ENCODE measurements at regions not wholly inside any gene's neighbourhood (a gene's known extent, or its start where the extent isn't known, plus 50 kb on each side); places are given as distances from the start of the nearest gene placed in this dataset.
A peak's percentile ranks its signal among the peaks of the same experiment; 100 is the strongest.

DNA sequence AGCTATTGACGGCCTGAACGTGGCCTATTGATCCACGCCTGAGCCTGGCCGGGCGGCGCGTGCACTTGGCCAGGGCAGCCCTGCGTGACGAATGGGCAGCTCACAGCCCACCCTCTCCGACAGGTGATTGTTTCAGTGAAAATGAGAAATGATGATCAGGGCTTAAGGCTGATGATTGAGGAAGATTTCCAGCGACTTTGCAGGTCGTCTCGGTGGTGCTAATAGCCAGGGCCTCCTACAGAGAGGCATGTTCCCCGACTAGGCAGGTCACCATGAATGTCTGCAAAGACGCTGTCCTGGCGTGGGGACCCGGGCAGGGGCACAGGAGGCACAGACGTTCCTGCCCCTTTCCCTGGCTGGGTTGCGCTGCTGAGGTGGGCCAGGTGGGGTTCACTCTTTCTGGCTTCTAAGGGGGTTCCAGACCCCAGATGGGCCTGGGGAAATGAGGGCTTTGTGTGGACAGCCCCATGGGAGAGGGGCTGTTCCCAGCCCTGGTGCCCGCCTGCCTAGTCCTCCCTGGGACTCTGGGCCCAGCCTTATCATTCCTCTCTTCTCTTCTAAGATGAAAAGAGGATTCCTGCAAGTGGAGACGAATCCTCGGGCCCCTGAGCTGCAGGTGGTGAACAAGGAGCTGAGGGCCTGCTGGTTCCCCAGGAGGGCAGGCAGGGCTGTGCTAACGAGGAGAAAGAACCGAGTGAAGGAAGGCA, 157.4 kb downstream of the KIF26A start:
- TF ChIP-seq, protein P1, sequence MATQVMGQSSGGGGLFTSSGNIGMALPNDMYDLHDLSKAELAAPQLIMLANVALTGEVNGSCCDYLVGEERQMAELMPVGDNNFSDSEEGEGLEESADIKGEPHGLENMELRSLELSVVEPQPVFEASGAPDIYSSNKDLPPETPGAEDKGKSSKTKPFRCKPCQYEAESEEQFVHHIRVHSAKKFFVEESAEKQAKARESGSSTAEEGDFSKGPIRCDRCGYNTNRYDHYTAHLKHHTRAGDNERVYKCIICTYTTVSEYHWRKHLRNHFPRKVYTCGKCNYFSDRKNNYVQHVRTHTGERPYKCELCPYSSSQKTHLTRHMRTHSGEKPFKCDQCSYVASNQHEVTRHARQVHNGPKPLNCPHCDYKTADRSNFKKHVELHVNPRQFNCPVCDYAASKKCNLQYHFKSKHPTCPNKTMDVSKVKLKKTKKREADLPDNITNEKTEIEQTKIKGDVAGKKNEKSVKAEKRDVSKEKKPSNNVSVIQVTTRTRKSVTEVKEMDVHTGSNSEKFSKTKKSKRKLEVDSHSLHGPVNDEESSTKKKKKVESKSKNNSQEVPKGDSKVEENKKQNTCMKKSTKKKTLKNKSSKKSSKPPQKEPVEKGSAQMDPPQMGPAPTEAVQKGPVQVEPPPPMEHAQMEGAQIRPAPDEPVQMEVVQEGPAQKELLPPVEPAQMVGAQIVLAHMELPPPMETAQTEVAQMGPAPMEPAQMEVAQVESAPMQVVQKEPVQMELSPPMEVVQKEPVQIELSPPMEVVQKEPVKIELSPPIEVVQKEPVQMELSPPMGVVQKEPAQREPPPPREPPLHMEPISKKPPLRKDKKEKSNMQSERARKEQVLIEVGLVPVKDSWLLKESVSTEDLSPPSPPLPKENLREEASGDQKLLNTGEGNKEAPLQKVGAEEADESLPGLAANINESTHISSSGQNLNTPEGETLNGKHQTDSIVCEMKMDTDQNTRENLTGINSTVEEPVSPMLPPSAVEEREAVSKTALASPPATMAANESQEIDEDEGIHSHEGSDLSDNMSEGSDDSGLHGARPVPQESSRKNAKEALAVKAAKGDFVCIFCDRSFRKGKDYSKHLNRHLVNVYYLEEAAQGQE (IDR thresholded peaks at IDR 0.05; ENCODE audit: insufficient read depth in 1 of 2, low read depth in 2 of 2, low read length in 2 of 2): no peak
- TF ChIP-seq SIN3A (IDR thresholded peaks at IDR 0.05; ENCODE audit: borderline replicate concordance, insufficient read depth, low read length): no peak
- no peak for TF ChIP-seq FOXP2 (optimal IDR thresholded peaks at IDR 0.05; ENCODE audit: borderline replicate concordance, extremely low read depth, extremely low read length, insufficient read depth)
- TF ChIP-seq POLR2AphosphoS5 (IDR thresholded peaks at IDR 0.05; ENCODE audit: low read depth, low read length): no peak
- TF ChIP-seq TAF1 (IDR thresholded peaks at IDR 0.05; ENCODE audit: borderline replicate concordance, insufficient read depth, low read length): no peak

GRCh38 chr14:104296388-104297312, 158.3 kb downstream of the KIF26A start:
- TF ChIP-seq POLR2AphosphoS5 (IDR thresholded peaks at IDR 0.05; ENCODE audit: low read depth, low read length): no peak; the same call in 1 of the 2 replicates
- TF ChIP-seq, protein P1 (IDR thresholded peaks at IDR 0.05; ENCODE audit: insufficient read depth in 1 of 2, low read depth in 2 of 2, low read length in 2 of 2): peak in 1 of 2 experiments; percentile 39; a peak in 1 of 4 replicates
- no peak for TF ChIP-seq SIN3A (IDR thresholded peaks at IDR 0.05; ENCODE audit: borderline replicate concordance, insufficient read depth, low read length)
- 0 out of 2 replicates have a peak, but pooled peaks have one; percentile 33 for TF ChIP-seq TAF1 (IDR thresholded peaks at IDR 0.05; ENCODE audit: borderline replicate concordance, insufficient read depth, low read length)
- no peak for TF ChIP-seq FOXP2 (optimal IDR thresholded peaks at IDR 0.05; ENCODE audit: borderline replicate concordance, extremely low read depth, extremely low read length, insufficient read depth)

- TF ChIP-seq SIN3A (IDR thresholded peaks at IDR 0.05; ENCODE audit: borderline replicate concordance, insufficient read depth, low read length) (no peak), POLR2AphosphoS5 (IDR thresholded peaks at IDR 0.05; ENCODE audit: low read depth, low read length) (no peak), TAF1 (IDR thresholded peaks at IDR 0.05; ENCODE audit: borderline replicate concordance, insufficient read depth, low read length) (no peak), FOXP2 (optimal IDR thresholded peaks at IDR 0.05; ENCODE audit: borderline replicate concordance, extremely low read depth, extremely low read length, insufficient read depth) (no peak)
- TF ChIP-seq, protein P1 (IDR thresholded peaks at IDR 0.05; ENCODE audit: insufficient read depth in 1 of 2, low read depth in 2 of 2, low read length in 2 of 2): no peak
Observed at GRCh38 chr14:104297313-104297704, 158.9 kb downstream of the KIF26A start.

DNA sequence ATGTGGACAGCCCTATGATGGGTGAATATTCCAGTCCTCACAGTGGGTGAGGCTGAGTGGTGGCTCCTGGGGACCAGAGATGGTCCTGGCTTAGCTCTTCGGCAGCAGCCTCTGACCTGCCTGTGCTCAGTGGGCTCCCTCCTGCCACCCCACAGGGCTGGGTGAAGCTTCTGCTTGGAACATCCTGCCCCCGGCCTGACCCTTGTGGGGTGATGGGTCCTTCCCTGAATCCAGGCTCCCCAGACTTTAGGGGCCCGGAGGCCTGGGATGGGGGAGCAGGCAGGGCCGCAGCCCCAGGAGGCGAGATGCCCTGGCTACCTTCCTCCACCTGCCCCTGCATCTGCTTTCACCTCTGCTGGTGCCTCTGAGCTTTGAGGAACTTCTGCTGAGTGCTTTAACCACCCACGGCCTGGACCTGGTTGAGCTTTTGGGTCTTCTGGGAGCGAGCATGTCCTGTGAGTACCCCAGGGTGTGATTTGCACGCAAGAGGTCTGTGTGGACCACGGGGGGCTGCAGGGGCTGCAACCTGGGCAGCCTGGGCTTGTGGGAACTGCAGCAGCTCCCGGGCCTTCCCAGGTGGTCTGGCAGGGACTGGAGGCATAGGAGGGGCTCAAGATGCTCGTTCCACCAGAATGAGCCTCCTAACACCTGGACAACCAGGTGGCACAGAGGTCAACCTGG, 159.5 kb downstream of the KIF26A start:
- TF ChIP-seq FOXP2 (optimal IDR thresholded peaks at IDR 0.05; ENCODE audit: borderline replicate concordance, extremely low read depth, extremely low read length, insufficient read depth) (no peak), SIN3A (IDR thresholded peaks at IDR 0.05; ENCODE audit: borderline replicate concordance, insufficient read depth, low read length) (no peak), POLR2AphosphoS5 (IDR thresholded peaks at IDR 0.05; ENCODE audit: low read depth, low read length) (no peak), TAF1 (IDR thresholded peaks at IDR 0.05; ENCODE audit: borderline replicate concordance, insufficient read depth, low read length) (no peak)
- TF ChIP-seq, protein P1 (IDR thresholded peaks at IDR 0.05; ENCODE audit: insufficient read depth in 1 of 2, low read depth in 2 of 2, low read length in 2 of 2): no peak
